ENCODE measurements at regions not wholly inside any gene's neighbourhood (a gene's known extent, or its start where the extent isn't known, plus 50 kb on each side); places are given as distances from the start of the nearest gene placed in this dataset.

- ChIA-PET POLR2A (no interaction called here), CTCF (no interaction called here)
- no peak overlapping the region for H3K27ac ChIP-seq (ENCODE audit: insufficient read depth in 1 of 2, low read depth in 1 of 2, low read length in 2 of 2, poor library complexity in 1 of 2, severe bottlenecking in 2 of 2)
- DNase-seq: no peak
- no peak overlapping the region for H3K4me3 ChIP-seq (ENCODE audit: control insufficient read depth in 1 of 7, extremely low read depth in 1 of 7, insufficient read depth in 4 of 7, low read depth in 2 of 7, low read length in 6 of 7)
- no peaks in the 10 kb centered on the region for H3K36me3 ChIP-seq (ENCODE audit: control insufficient read depth in 4 of 4, insufficient read depth in 4 of 4, low read length in 3 of 4)
- H3K4me1 ChIP-seq (ENCODE audit: control extremely low read depth in 1 of 4, control insufficient read depth in 4 of 4, insufficient read depth in 4 of 4, low read length in 3 of 4): no peaks in the 10 kb centered on the region
- no peaks in the 10 kb centered on the region for H3K9me3 ChIP-seq (ENCODE audit: control extremely low read depth in 1 of 5, control insufficient read depth in 4 of 5, insufficient read depth in 2 of 5, low read depth in 1 of 5, low read length in 4 of 5)
- peaks cover 0 to 4% (median 0%) of the 10 kb centered on the region in 5 experiments for H3K27me3 ChIP-seq (replicated peaks in 2 of 5; ENCODE audit: control insufficient read depth in 4 of 5, insufficient read depth in 5 of 5, low read length in 4 of 5)
Observed at GRCh38 chrX:42087960-42088359, 164.6 kb upstream of the CASK start.

GRCh38 chrX:42085836-42086235 is 162.5 kb upstream of the CASK start:
- 78% methylated on average over 3 of the region's 4 CpGs for WGBS (ENCODE audit: insufficient coverage)
- DNase-seq: no peak
- CTCF ChIA-PET: no interaction called here

GRCh38 chrX:42079968-42080367 is 156.6 kb upstream of the CASK start:
- 100% methylated on average over 1 of the region's 3 CpGs for WGBS (ENCODE audit: insufficient coverage)

More at GRCh38 chrX:42085836-42086235, 162.5 kb upstream of the CASK start:
- Histone ChIP-seq H3K4me1 (ENCODE audit: control extremely low read depth in 1 of 4, control insufficient read depth in 4 of 4, insufficient read depth in 4 of 4, low read length in 3 of 4) (no peaks in the 10 kb centered on the region), H3K27ac (ENCODE audit: insufficient read depth in 1 of 2, low read depth in 1 of 2, low read length in 2 of 2, poor library complexity in 1 of 2, severe bottlenecking in 2 of 2) (no peak overlapping the region), H3K9me3 (ENCODE audit: control extremely low read depth in 1 of 5, control insufficient read depth in 4 of 5, insufficient read depth in 2 of 5, low read depth in 1 of 5, low read length in 4 of 5) (no peaks in the 10 kb centered on the region), H3K27me3 (replicated peaks in 2 of 5; ENCODE audit: control insufficient read depth in 4 of 5, insufficient read depth in 5 of 5, low read length in 4 of 5) (peaks cover 0 to 4% (median 0%) of the 10 kb centered on the region in 5 experiments), H3K4me3 (ENCODE audit: control insufficient read depth in 1 of 7, extremely low read depth in 1 of 7, insufficient read depth in 4 of 7, low read depth in 2 of 7, low read length in 6 of 7) (no peak overlapping the region), H3K36me3 (ENCODE audit: control insufficient read depth in 4 of 4, insufficient read depth in 4 of 4, low read length in 3 of 4) (no peaks in the 10 kb centered on the region)
- POLR2A ChIA-PET: no interaction called here

GRCh38 chrX:42077675-42078074 is 154.3 kb upstream of the CASK start:
- H3K4me3 ChIP-seq (ENCODE audit: control insufficient read depth in 1 of 7, extremely low read depth in 1 of 7, insufficient read depth in 4 of 7, low read depth in 2 of 7, low read length in 6 of 7): no peak overlapping the region
- no peak overlapping the region for H3K27ac ChIP-seq (ENCODE audit: insufficient read depth in 1 of 2, low read depth in 1 of 2, low read length in 2 of 2, poor library complexity in 1 of 2, severe bottlenecking in 2 of 2)
- DNase-seq: no peak
- H3K36me3 ChIP-seq (ENCODE audit: control insufficient read depth in 4 of 4, insufficient read depth in 4 of 4, low read length in 3 of 4): no peaks in the 10 kb centered on the region
- no CpG with 5 or more reads among the region's 1 CpG for WGBS (ENCODE audit: insufficient coverage)
- peaks cover 0 to 8% (median 0%) of the 10 kb centered on the region in 5 experiments for H3K27me3 ChIP-seq (replicated peaks in 2 of 5; ENCODE audit: control insufficient read depth in 4 of 5, insufficient read depth in 5 of 5, low read length in 4 of 5)
- ChIA-PET CTCF (no interaction called here), POLR2A (no interaction called here)
- no peaks in the 10 kb centered on the region for H3K9me3 ChIP-seq (ENCODE audit: control extremely low read depth in 1 of 5, control insufficient read depth in 4 of 5, insufficient read depth in 2 of 5, low read depth in 1 of 5, low read length in 4 of 5)
- no peaks in the 10 kb centered on the region for H3K4me1 ChIP-seq (ENCODE audit: control extremely low read depth in 1 of 4, control insufficient read depth in 4 of 4, insufficient read depth in 4 of 4, low read length in 3 of 4)

More at GRCh38 chrX:42079968-42080367, 156.6 kb upstream of the CASK start:
- no peaks in the 10 kb centered on the region for H3K36me3 ChIP-seq (ENCODE audit: control insufficient read depth in 4 of 4, insufficient read depth in 4 of 4, low read length in 3 of 4)
- no peak for DNase-seq
- peaks cover 0 to 3% (median 0%) of the 10 kb centered on the region in 5 experiments for H3K27me3 ChIP-seq (replicated peaks in 2 of 5; ENCODE audit: control insufficient read depth in 4 of 5, insufficient read depth in 5 of 5, low read length in 4 of 5)
- no peak overlapping the region for H3K4me3 ChIP-seq (ENCODE audit: control insufficient read depth in 1 of 7, extremely low read depth in 1 of 7, insufficient read depth in 4 of 7, low read depth in 2 of 7, low read length in 6 of 7)
- CTCF ChIA-PET: no interaction called here
- no peak overlapping the region for H3K27ac ChIP-seq (ENCODE audit: insufficient read depth in 1 of 2, low read depth in 1 of 2, low read length in 2 of 2, poor library complexity in 1 of 2, severe bottlenecking in 2 of 2)
- H3K9me3 ChIP-seq (ENCODE audit: control extremely low read depth in 1 of 5, control insufficient read depth in 4 of 5, insufficient read depth in 2 of 5, low read depth in 1 of 5, low read length in 4 of 5): no peaks in the 10 kb centered on the region
- H3K4me1 ChIP-seq (ENCODE audit: control extremely low read depth in 1 of 4, control insufficient read depth in 4 of 4, insufficient read depth in 4 of 4, low read length in 3 of 4): no peaks in the 10 kb centered on the region
- POLR2A ChIA-PET: no interaction called here

- Histone ChIP-seq H3K9me3 (ENCODE audit: control extremely low read depth in 1 of 5, control insufficient read depth in 4 of 5, insufficient read depth in 2 of 5, low read depth in 1 of 5, low read length in 4 of 5) (no peaks in the 10 kb centered on the region), H3K36me3 (ENCODE audit: control insufficient read depth in 4 of 4, insufficient read depth in 4 of 4, low read length in 3 of 4) (no peaks in the 10 kb centered on the region), H3K4me3 (ENCODE audit: control insufficient read depth in 1 of 7, extremely low read depth in 1 of 7, insufficient read depth in 4 of 7, low read depth in 2 of 7, low read length in 6 of 7) (no peak overlapping the region), H3K27me3 (replicated peaks in 2 of 5; ENCODE audit: control insufficient read depth in 4 of 5, insufficient read depth in 5 of 5, low read length in 4 of 5) (peaks cover 0 to 12% (median 0%) of the 10 kb centered on the region in 5 experiments), H3K27ac (ENCODE audit: insufficient read depth in 1 of 2, low read depth in 1 of 2, low read length in 2 of 2, poor library complexity in 1 of 2, severe bottlenecking in 2 of 2) (no peak overlapping the region), H3K4me1 (ENCODE audit: control extremely low read depth in 1 of 4, control insufficient read depth in 4 of 4, insufficient read depth in 4 of 4, low read length in 3 of 4) (no peaks in the 10 kb centered on the region)
- ChIA-PET POLR2A (no interaction called here), CTCF (no interaction called here)
- DNase-seq: no peak
- 96% methylated on average over 8 of the region's 8 CpGs for WGBS (ENCODE audit: insufficient coverage)
Observed at GRCh38 chrX:42075032-42075431, 151.7 kb upstream of the CASK start.

GRCh38 chrX:42073448-42073847 is 150.1 kb upstream of the CASK start:
- H3K9me3 ChIP-seq (ENCODE audit: control extremely low read depth in 1 of 5, control insufficient read depth in 4 of 5, insufficient read depth in 2 of 5, low read depth in 1 of 5, low read length in 4 of 5): no peaks in the 10 kb centered on the region
- H3K27me3 ChIP-seq (replicated peaks in 2 of 5; ENCODE audit: control insufficient read depth in 4 of 5, insufficient read depth in 5 of 5, low read length in 4 of 5): peaks cover 0 to 16% (median 0%) of the 10 kb centered on the region in 5 experiments
- H3K4me3 ChIP-seq (ENCODE audit: control insufficient read depth in 1 of 7, extremely low read depth in 1 of 7, insufficient read depth in 4 of 7, low read depth in 2 of 7, low read length in 6 of 7): no peak overlapping the region
- H3K36me3 ChIP-seq (ENCODE audit: control insufficient read depth in 4 of 4, insufficient read depth in 4 of 4, low read length in 3 of 4): no peaks in the 10 kb centered on the region
- POLR2A ChIA-PET: no interaction called here
- no peak overlapping the region for H3K27ac ChIP-seq (ENCODE audit: insufficient read depth in 1 of 2, low read depth in 1 of 2, low read length in 2 of 2, poor library complexity in 1 of 2, severe bottlenecking in 2 of 2)
- no peak for DNase-seq
- 67% methylated on average over 3 of the region's 3 CpGs for WGBS (ENCODE audit: insufficient coverage)
- CTCF ChIA-PET: no interaction called here
- no peaks in the 10 kb centered on the region for H3K4me1 ChIP-seq (ENCODE audit: control extremely low read depth in 1 of 4, control insufficient read depth in 4 of 4, insufficient read depth in 4 of 4, low read length in 3 of 4)

GRCh38 chrX:42070866-42071265 is 147.5 kb upstream of the CASK start:
- DNase-seq: no peak
- CTCF ChIA-PET: no interaction called here
- H3K36me3 ChIP-seq (ENCODE audit: control insufficient read depth in 4 of 4, insufficient read depth in 4 of 4, low read length in 3 of 4): no peaks in the 10 kb centered on the region
- POLR2A ChIA-PET: no interaction called here
- no peaks in the 10 kb centered on the region for H3K4me1 ChIP-seq (ENCODE audit: control extremely low read depth in 1 of 4, control insufficient read depth in 4 of 4, insufficient read depth in 4 of 4, low read length in 3 of 4)
- no peak overlapping the region for H3K27ac ChIP-seq (ENCODE audit: insufficient read depth in 1 of 2, low read depth in 1 of 2, low read length in 2 of 2, poor library complexity in 1 of 2, severe bottlenecking in 2 of 2)
- H3K27me3 ChIP-seq (replicated peaks in 2 of 5; ENCODE audit: control insufficient read depth in 4 of 5, insufficient read depth in 5 of 5, low read length in 4 of 5): peaks cover 0 to 16% (median 0%) of the 10 kb centered on the region in 5 experiments
- no peak overlapping the region for H3K4me3 ChIP-seq (ENCODE audit: control insufficient read depth in 1 of 7, extremely low read depth in 1 of 7, insufficient read depth in 4 of 7, low read depth in 2 of 7, low read length in 6 of 7)
- no peaks in the 10 kb centered on the region for H3K9me3 ChIP-seq (ENCODE audit: control extremely low read depth in 1 of 5, control insufficient read depth in 4 of 5, insufficient read depth in 2 of 5, low read depth in 1 of 5, low read length in 4 of 5)

Measured in common myeloid progenitor, CD34-positive (primary cell).